OCI-LY7 (cell line): ENCODE measurements at regions not wholly inside any gene's neighbourhood (a gene's known extent, or its start where the extent isn't known, plus 50 kb on each side); places are given as distances from the start of the nearest gene placed in this dataset.

Experiments used
- CTCF ChIP-seq: fragments of 200-600 bp; sonication (generic); conservative IDR thresholded peaks from 2 replicates; pipeline ENCODE4 v1.5.1; 2014; ENCODE audit warnings: mild to moderate bottlenecking, antibody characterized with exemption, low read length, moderate library complexity, mixed read lengths
- EZH2phosphoT487 ChIP-seq: fragments of 200-600 bp; sonication (generic); IDR thresholded peaks from 2 replicates; pipeline ENCODE4 v1.6.1; 2018; ENCODE audit warnings: low read depth, borderline replicate concordance, mild to moderate bottlenecking, mixed run types, antibody characterized with exemption, low read length, moderate library complexity, mixed read lengths

- peak; percentile 81 for TF ChIP-seq CTCF
- no peak for TF ChIP-seq EZH2phosphoT487
These were observed 315.2 kb upstream of the ACO1 start for GRCh38 chr9:32069169-32069813.
